Mucosa of descending colon (tissue), 3 donors: ENCODE measurements at regions not wholly inside any gene's neighbourhood (a gene's known extent, or its start where the extent isn't known, plus 50 kb on each side); places are given as distances from the start of the nearest gene placed in this dataset.
"Not testable (repeated sequence)": the region's sequence is repeated elsewhere in the genome, so short reads cannot be mapped to it uniquely, and the experiment has no call there.

Source experiments
- ATAC-seq: fragments of 200-7000 bp; cut with Tn5 transposase; one replicate; pipeline ENCODE4 v1.9.1; 2020; ENCODE audit warnings: mild to moderate bottlenecking, moderate library complexity
- DNase-seq, 3 donors: peaks; one replicate each; pipeline ENCODE4 v3.0.0-alpha.2; 2020
- H3K36me3 ChIP-seq: fragments of 200-600 bp; one replicate; pipeline ENCODE4 v1.8.0; 2021; ENCODE audit warnings: low read depth, mild to moderate bottlenecking
- H3K4me1 ChIP-seq: fragments of 200-600 bp; one replicate; pipeline ENCODE4 v1.8.0; 2021; ENCODE audit warnings: low read depth, mild to moderate bottlenecking
- H3K4me3 ChIP-seq: fragments of 200-600 bp; one replicate; pipeline ENCODE4 v1.8.0; 2021; ENCODE audit warnings: mild to moderate bottlenecking
- H3K9me3 ChIP-seq: fragments of 200-600 bp; one replicate; pipeline ENCODE4 v1.8.0; 2021; ENCODE audit warnings: mild to moderate bottlenecking
- intact Hi-C, 2 donors: fragments of 100-400 bp; cut with DNase I in 1 of 2; cut with micrococcal nuclease in 1 of 2; formaldehyde crosslinking; loops; one replicate each; pipeline versions ENCODE4 v1.11.0 to v1.11.1; 2022; cut with DNase I, micrococcal nuclease
- TF ChIP-seq, protein P1 (sequence below): fragments of 200-600 bp; IDR thresholded peaks from one replicate; pipeline ENCODE4 v1.8.0; 2022; ENCODE audit warnings: antibody characterized with exemption, mild to moderate bottlenecking
- donor health status: DM: no; HTN: no; CAD: no; lungs with moderate emphysema.
- donor health status: DM: no; HTN: no; CAD: no.
- donor health status: DM: no; HTN: yes; CAD: no.

DNA sequence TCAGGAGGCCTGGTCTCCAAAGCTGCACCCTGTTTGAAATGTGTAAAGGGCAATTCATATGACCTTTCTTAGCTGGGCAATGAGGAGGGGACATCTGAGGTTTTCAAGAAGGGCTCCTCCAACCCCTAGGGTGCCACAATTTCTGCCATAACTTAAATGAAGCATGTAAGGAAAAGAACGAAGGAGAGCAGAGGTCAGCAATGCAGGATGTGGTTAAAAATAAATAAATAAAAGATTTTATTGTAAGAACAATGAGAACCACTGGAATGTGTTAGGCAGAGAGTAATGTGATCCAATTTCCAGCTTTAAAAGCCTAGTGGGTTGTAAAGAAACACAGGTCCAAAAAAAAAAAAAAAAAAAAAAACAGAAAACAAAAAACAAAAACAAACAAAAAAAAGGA lies 673.1 kb downstream of the TNS3 start:
- intact Hi-C loops: no loop called here
- no peak for ATAC-seq
- TF ChIP-seq, protein P1, sequence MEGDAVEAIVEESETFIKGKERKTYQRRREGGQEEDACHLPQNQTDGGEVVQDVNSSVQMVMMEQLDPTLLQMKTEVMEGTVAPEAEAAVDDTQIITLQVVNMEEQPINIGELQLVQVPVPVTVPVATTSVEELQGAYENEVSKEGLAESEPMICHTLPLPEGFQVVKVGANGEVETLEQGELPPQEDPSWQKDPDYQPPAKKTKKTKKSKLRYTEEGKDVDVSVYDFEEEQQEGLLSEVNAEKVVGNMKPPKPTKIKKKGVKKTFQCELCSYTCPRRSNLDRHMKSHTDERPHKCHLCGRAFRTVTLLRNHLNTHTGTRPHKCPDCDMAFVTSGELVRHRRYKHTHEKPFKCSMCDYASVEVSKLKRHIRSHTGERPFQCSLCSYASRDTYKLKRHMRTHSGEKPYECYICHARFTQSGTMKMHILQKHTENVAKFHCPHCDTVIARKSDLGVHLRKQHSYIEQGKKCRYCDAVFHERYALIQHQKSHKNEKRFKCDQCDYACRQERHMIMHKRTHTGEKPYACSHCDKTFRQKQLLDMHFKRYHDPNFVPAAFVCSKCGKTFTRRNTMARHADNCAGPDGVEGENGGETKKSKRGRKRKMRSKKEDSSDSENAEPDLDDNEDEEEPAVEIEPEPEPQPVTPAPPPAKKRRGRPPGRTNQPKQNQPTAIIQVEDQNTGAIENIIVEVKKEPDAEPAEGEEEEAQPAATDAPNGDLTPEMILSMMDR: no peak
- no peak for DNase-seq
- Histone ChIP-seq H3K4me3 (no peak overlapping the region), H3K36me3 (no peaks in the 10 kb centered on the region), H3K4me1 (no peaks in the 10 kb centered on the region), H3K9me3 (no peaks in the 10 kb centered on the region)

DNA sequence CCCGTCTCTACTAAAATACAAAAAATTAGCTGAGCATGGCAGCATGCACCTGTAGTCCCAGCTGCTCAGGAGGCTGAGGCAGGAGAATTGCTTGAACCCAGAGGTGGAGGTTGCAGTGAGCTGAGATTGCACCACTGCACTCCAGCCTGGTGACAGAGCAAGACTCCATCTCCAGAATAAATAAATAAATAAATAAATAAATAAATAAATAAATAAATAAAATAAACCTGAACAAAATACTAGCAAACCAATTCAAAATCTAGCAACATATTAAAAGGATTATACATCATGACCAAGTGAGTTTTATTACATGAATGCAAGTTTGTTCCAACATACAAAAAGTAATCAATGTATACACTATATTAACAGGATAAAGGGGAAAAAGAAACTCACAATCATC lies 677.4 kb downstream of the TNS3 start:
- intact Hi-C loops, DNase-seq, ATAC-seq, H3K9me3 ChIP-seq, H3K4me1 ChIP-seq, H3K4me3 ChIP-seq, H3K36me3 ChIP-seq: not testable (repeated sequence)

GRCh38 chr7:46902463-46902862 lies 679.4 kb downstream of the TNS3 start:
- intact Hi-C loops: no loop called here
- ATAC-seq (no peak), DNase-seq (no peak)
- Histone ChIP-seq H3K4me3 (no peak overlapping the region), H3K4me1 (no peaks in the 10 kb centered on the region), H3K36me3 (no peaks in the 10 kb centered on the region), H3K9me3 (no peaks in the 10 kb centered on the region)
- TF ChIP-seq, protein P1: no peak

DNA sequence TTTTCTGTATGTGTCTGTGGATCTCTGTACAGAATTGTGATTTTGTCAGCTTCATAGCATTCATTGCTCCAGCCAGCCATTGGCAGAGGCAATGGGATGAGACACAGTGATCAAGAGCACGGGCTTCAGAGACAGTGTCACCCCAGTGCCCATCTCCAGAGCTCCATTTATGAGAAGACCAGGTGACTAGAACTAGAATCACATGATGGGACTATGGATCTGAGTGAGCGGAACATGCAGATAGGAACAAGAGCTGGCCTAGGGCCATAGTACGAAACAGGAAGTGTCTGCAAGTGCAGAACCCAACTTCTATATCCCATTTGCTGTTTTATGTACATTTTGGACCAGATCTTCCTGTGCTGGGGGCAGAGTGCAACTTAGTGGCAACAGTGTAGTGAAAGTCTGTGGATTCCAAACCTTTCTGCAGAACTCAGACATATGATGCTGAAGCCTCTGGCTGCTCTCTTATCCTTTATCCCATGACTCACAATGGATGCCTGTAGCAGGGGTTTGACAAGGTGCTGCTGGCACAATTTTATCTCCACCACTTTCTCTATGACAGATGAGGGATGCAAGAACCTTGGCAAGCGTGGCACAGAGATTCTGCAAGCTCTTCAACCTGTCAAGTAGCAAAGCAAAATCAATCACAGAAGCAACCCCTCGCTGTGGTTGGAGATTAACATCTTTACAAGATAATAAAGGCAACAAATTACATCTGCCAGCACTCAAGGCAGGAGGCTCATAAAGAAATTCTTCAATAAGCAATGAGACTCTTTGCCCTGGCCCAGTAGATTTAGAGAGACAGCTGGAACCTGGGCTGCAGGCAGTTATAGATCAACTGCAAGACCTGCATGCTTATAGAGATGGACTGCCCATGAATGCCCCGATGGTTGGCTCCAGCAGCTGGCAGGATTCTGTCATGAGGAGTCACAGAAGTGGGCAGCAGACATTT lies 681.3 kb downstream of the TNS3 start:
- intact Hi-C loops: no loop called here
- Histone ChIP-seq H3K4me1 (no peaks in the 10 kb centered on the region), H3K4me3 (no peak overlapping the region), H3K9me3 (no peaks in the 10 kb centered on the region), H3K36me3 (no peaks in the 10 kb centered on the region)
- TF ChIP-seq, protein P1: no peak
- DNase-seq (no peak), ATAC-seq (no peak)

DNA sequence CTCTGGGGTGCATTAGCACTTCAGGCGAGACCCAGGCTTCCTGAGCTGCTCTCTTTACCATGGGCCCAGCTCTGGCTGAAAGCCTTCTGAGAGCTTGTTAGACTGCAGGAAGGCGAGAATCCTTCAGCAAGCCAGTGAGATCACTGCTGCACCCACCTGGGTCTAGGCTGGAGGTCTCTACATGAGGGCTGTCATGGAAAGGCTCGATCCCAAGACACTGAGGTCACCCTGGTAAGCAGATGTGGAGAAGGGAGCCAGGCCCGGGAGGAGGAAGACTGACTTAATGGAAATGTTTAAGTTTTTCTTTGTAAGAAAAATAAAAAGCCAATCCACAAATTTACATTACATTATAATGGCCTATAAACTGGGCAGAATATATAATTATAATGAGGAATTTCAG lies 684.5 kb downstream of the TNS3 start:
- H3K4me1 ChIP-seq: no peaks in the 10 kb centered on the region
- H3K9me3 ChIP-seq: no peaks in the 10 kb centered on the region
- no peaks in the 10 kb centered on the region for H3K36me3 ChIP-seq
- DNase-seq (no peak), ATAC-seq (no peak)
- no peak overlapping the region for H3K4me3 ChIP-seq
- intact Hi-C loops: no loop called here
- TF ChIP-seq, protein P1: no peak

DNA sequence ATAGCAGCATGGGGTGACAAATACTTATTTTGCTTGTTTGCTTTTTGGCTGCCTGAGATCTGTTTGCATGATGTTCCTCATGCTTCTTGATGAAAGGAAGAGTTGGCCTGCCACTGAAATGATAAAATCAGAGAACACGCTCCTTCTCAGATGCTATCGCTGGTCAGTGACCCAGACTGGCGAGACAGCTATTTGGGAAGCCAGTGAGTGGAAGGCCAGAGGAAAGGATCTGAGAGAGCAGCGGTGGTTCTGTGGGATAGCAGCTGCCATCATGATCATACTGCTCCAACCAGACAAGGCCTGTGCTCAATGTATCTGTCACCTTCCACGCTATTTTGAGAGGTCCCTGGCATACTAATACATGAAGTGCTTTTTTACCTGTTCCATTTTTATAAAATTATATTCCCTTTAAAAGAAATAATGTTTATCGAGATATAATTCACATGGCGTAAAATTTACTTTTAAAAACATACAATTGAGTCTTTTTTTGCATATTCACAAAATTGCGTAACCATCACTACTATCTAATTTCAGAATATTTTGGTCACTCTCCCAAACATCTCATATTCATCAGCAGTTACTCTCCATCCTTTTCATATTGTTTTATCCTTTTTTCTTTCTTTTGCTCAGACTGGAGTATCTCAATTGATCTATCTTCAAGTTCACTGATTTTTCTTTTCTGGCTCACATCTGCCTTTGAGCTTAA lies 695.1 kb downstream of the TNS3 start:
- H3K4me1 ChIP-seq: no peaks in the 10 kb centered on the region
- ATAC-seq (no peak), DNase-seq (no peak)
- no peak overlapping the region for H3K4me3 ChIP-seq
- no peaks in the 10 kb centered on the region for H3K9me3 ChIP-seq
- H3K36me3 ChIP-seq: no peaks in the 10 kb centered on the region
- intact Hi-C loops: no loop called here
- TF ChIP-seq, protein P1: no peak
